GM23338 (cell line): ENCODE measurements at regions not wholly inside any gene's neighbourhood (a gene's known extent, or its start where the extent isn't known, plus 50 kb on each side); places are given as distances from the start of the nearest gene placed in this dataset.

Source experiments
- ATAC-seq: fragments of 200-7000 bp; cut with Tn5 transposase; 3 replicates; pipeline ENCODE4 v1.9.1; 2020
- DNase-seq: peaks from one replicate; pipeline ENCODE4 v3.0.0-alpha.2; 2015; ENCODE audit warnings: low spot score
- H2AFZ ChIP-seq: fragments of 200-600 bp; sonication (generic); 2 replicates; pipeline ENCODE4 v1.8.0; 2016; ENCODE audit warnings: antibody characterized with exemption, mild to moderate bottlenecking, moderate library complexity
- H3F3A ChIP-seq: fragments of 200-600 bp; sonication (generic); replicated peaks from 2 replicates; pipeline ENCODE4 v1.8.0; 2017; ENCODE audit warnings: antibody characterized with exemption, mixed run types, low read depth
- H3K27ac ChIP-seq: fragments of 200-600 bp; sonication (generic); 2 replicates; pipeline ENCODE4 v1.6.1; 2016; ENCODE audit warnings: low read depth
- H3K27me3 ChIP-seq: fragments of 200-600 bp; sonication (generic); 2 replicates; pipeline ENCODE4 v1.8.0; 2016; ENCODE audit warnings: mild to moderate bottlenecking, mixed run types, moderate library complexity; ENCODE audit not compliant: insufficient read depth
- H3K36me3 ChIP-seq: fragments of 200-600 bp; sonication (generic); 2 replicates; pipeline ENCODE4 v1.8.0; 2016; ENCODE audit warnings: mild to moderate bottlenecking; ENCODE audit not compliant: insufficient read depth
- H3K4me1 ChIP-seq: fragments of 200-600 bp; sonication (generic); 2 replicates; pipeline ENCODE4 v1.8.0; 2016; ENCODE audit warnings: mild to moderate bottlenecking, moderate library complexity; ENCODE audit not compliant: insufficient read depth
- H3K4me2 ChIP-seq: fragments of 200-600 bp; sonication (generic); 2 replicates; pipeline ENCODE4 v1.7.1; 2017; ENCODE audit warnings: mixed run types
- H3K4me3 ChIP-seq: fragments of 200-600 bp; sonication (generic); 2 replicates; pipeline ENCODE4 v1.6.1; 2016; ENCODE audit warnings: mixed run types
- H3K79me2 ChIP-seq: fragments of 200-600 bp; sonication (generic); replicated peaks from 2 replicates; pipeline ENCODE4 v1.8.0; 2017; ENCODE audit warnings: mild to moderate bottlenecking; ENCODE audit not compliant: insufficient read depth
- H3K9me2 ChIP-seq: fragments of 200-600 bp; sonication (generic); 2 replicates; pipeline ENCODE4 v1.8.0; 2017; ENCODE audit not compliant: insufficient read depth
- H4K20me1 ChIP-seq: fragments of 200-600 bp; sonication (generic); replicated peaks from 2 replicates; pipeline ENCODE4 v1.8.0; 2017; ENCODE audit warnings: mild to moderate bottlenecking; ENCODE audit not compliant: insufficient read depth
- H3K27ac Mint-ChIP-seq: 2 replicates; pipeline ENCODE4 v1.8.0; 2020; ENCODE audit warnings: inconsistent platforms, mild to moderate bottlenecking, moderate library complexity, mixed read lengths
- H3K27me3 Mint-ChIP-seq: 3 replicates; pipeline ENCODE4 v1.8.0; 2022; ENCODE audit warnings: low read depth, mild to moderate bottlenecking, moderate library complexity, mixed read lengths, inconsistent platforms; ENCODE audit not compliant: insufficient read depth, poor library complexity
- H3K36me3 Mint-ChIP-seq: 3 replicates; pipeline ENCODE4 v1.8.0; 2021; ENCODE audit warnings: low read depth, mild to moderate bottlenecking, inconsistent platforms, moderate library complexity, mixed read lengths
- H3K4me1 Mint-ChIP-seq: 3 replicates; pipeline ENCODE4 v1.8.0; 2020; ENCODE audit warnings: mild to moderate bottlenecking, inconsistent platforms, mixed read lengths
- H3K4me3 Mint-ChIP-seq: 3 replicates; pipeline ENCODE4 v1.8.0; 2021; ENCODE audit warnings: moderate library complexity, mild to moderate bottlenecking, inconsistent platforms, mixed read lengths
- H3K9me3 Mint-ChIP-seq: 3 replicates; pipeline ENCODE4 v1.8.0; 2020; ENCODE audit warnings: moderate library complexity, mild to moderate bottlenecking, inconsistent platforms, mixed read lengths
- CREB1 ChIP-seq: fragments of 250-450 bp; sonication (Bioruptor Pico); IDR thresholded peaks from 2 replicates; pipeline ENCODE4 v1.5.0; 2020; ENCODE audit warnings: low read depth, mild to moderate bottlenecking, moderate library complexity
- EZH2 ChIP-seq: fragments of 200-600 bp; sonication (generic); IDR thresholded peaks from one replicate; pipeline ENCODE4 v1.8.0; 2017; ENCODE audit warnings: antibody characterized with exemption, mild to moderate bottlenecking, low read depth; ENCODE audit not compliant: unreplicated experiment
- EZH2phosphoT487 ChIP-seq: fragments of 200-600 bp; sonication (generic); IDR thresholded peaks from one replicate; pipeline ENCODE4 v1.8.1; 2018; ENCODE audit warnings: antibody characterized with exemption; ENCODE audit not compliant: unreplicated experiment
- NANOG ChIP-seq: IDR thresholded peaks from 2 replicates; pipeline ENCODE4 v1.6.1; 2016; ENCODE audit warnings: antibody characterized with exemption, borderline replicate concordance
- POLR2AphosphoS5 ChIP-seq: IDR thresholded peaks from 2 replicates; pipeline ENCODE4 v1.6.1; 2016; ENCODE audit warnings: antibody characterized with exemption, low read depth
- ZNF114 ChIP-seq: fragments of 250-450 bp; sonication (Bioruptor Pico); IDR thresholded peaks from 2 replicates; pipeline ENCODE4 v1.5.0; 2020; ENCODE audit warnings: mild to moderate bottlenecking, moderate library complexity
- TF ChIP-seq, protein P1 (sequence below), 2 experiments: fragments of 200-600 bp in 1 of 2; sonication (generic) in 1 of 2; conservative IDR thresholded peaks; 2 replicates each; pipeline versions ENCODE4 v1.5.1 to v1.6.1; 2016 to 2017; ENCODE audit warnings: antibody characterized with exemption in 2 of 2, low read depth in 2 of 2, mild to moderate bottlenecking in 2 of 2, moderate library complexity in 1 of 2
- TF ChIP-seq, protein P2 (sequence below): IDR thresholded peaks from 2 replicates; pipeline ENCODE4 v1.6.1; 2016; ENCODE audit warnings: antibody characterized with exemption

DNA sequence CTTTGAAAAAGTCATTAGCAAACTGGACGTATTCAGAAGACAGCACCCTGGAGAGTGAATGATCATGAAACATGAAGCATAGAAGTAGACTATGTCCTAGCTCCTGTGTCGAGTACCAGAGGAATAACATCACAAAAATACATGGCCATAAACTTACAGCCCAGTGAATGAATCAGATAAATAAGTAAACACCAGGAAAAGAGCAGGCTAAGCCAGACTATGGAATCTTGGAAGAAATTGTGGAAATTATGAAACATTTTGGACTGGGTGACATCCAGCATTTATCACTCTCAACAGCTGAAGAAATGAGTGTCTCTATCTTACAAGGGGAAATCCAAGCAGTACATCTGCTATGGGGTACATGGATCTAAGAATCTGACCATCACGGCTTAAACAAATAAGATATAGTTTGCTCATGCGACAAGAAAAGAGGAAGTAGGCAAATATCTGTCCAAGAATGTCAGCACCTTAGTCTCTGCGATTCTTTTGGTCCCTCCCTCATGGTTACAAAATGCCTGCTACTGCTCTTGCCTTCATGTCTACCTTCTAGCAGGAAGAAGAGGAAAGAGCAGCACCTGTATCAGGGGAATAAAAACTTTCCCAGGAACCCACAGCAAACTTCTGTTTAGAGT is 481.5 kb downstream of the BCOR start:
- Mint-ChIP-seq H3K4me3 (no peak overlapping the region), H3K36me3 (peaks cover 12% of the 10 kb centered on the region), H3K4me1 (peaks cover 32% of the 10 kb centered on the region), H3K27ac (no peak overlapping the region), H3K9me3 (peaks cover 9% of the 10 kb centered on the region; the same call in 2 of the 3 replicates), H3K27me3 (peaks cover 13% of the 10 kb centered on the region)
- peaks cover 13% of the 10 kb centered on the region; the same call in 1 of the 2 replicates for H3K4me1 ChIP-seq
- no peak overlapping the region for H2AFZ ChIP-seq
- no peak overlapping the region for H3K4me2 ChIP-seq
- no peak overlapping the region for H3K4me3 ChIP-seq
- no peaks in the 10 kb centered on the region for H3F3A ChIP-seq
- H4K20me1 ChIP-seq = no peaks in the 10 kb centered on the region
- no peak for TF ChIP-seq CREB1 (CRISPR knock-in tag)
- no peak for TF ChIP-seq ZNF114 (CRISPR knock-in tag)
- TF ChIP-seq POLR2AphosphoS5 = no peak
- no peak for TF ChIP-seq EZH2
- no peaks in the 10 kb centered on the region for H3K9me2 ChIP-seq
- ATAC-seq = no peak
- no peaks in the 10 kb centered on the region for H3K27me3 ChIP-seq
- DNase-seq = no peak
- H3K27ac ChIP-seq = no peak overlapping the region
- no peaks in the 10 kb centered on the region for H3K79me2 ChIP-seq
- H3K36me3 ChIP-seq = no peaks in the 10 kb centered on the region

DNA sequence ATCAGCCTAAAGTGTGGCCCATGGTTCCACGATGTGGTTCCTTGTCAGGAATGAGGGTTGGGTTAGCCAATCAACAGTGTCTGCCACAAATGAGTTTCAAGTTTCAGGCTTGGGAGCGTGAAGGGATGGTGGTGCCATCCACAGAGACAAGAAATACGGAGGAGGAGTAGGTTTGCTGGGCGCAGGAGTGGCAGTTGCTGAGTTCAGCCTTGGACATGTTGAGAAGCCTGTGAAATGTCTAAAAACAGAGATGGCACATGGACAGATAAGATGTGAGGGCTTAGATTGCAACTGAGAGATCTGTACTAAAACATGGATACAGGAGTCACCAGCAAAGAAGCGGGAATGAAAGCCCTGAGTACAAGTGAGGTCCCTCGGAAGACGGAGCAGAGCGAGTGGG is 481.0 kb downstream of the BCOR start:
- no peak overlapping the region for H3K4me3 ChIP-seq
- no peaks in the 10 kb centered on the region for H4K20me1 ChIP-seq
- H2AFZ ChIP-seq = no peak overlapping the region
- H3F3A ChIP-seq = no peaks in the 10 kb centered on the region
- H3K4me1 Mint-ChIP-seq = peaks cover 27% of the 10 kb centered on the region
- H3K79me2 ChIP-seq = no peaks in the 10 kb centered on the region
- no peak overlapping the region for H3K4me3 Mint-ChIP-seq
- H3K27me3 Mint-ChIP-seq = peaks cover 13% of the 10 kb centered on the region
- no peaks in the 10 kb centered on the region for H3K36me3 ChIP-seq
- no peaks in the 10 kb centered on the region for H3K27me3 ChIP-seq
- no peak overlapping the region for H3K27ac ChIP-seq
- no peak overlapping the region for H3K4me2 ChIP-seq
- peaks cover 14% of the 10 kb centered on the region for H3K9me3 Mint-ChIP-seq
- no peak for DNase-seq
- no peak overlapping the region for H3K27ac Mint-ChIP-seq
- peaks cover 13% of the 10 kb centered on the region; the same call in 1 of the 2 replicates for H3K4me1 ChIP-seq
- TF ChIP-seq CREB1 (CRISPR knock-in tag) (no peak), EZH2 (no peak), ZNF114 (CRISPR knock-in tag) (no peak), EZH2phosphoT487 (no peak), NANOG (no peak)
- TF ChIP-seq, protein P1, sequence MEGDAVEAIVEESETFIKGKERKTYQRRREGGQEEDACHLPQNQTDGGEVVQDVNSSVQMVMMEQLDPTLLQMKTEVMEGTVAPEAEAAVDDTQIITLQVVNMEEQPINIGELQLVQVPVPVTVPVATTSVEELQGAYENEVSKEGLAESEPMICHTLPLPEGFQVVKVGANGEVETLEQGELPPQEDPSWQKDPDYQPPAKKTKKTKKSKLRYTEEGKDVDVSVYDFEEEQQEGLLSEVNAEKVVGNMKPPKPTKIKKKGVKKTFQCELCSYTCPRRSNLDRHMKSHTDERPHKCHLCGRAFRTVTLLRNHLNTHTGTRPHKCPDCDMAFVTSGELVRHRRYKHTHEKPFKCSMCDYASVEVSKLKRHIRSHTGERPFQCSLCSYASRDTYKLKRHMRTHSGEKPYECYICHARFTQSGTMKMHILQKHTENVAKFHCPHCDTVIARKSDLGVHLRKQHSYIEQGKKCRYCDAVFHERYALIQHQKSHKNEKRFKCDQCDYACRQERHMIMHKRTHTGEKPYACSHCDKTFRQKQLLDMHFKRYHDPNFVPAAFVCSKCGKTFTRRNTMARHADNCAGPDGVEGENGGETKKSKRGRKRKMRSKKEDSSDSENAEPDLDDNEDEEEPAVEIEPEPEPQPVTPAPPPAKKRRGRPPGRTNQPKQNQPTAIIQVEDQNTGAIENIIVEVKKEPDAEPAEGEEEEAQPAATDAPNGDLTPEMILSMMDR (conservative IDR thresholded peaks at IDR 0.05; ENCODE audit: low read depth in 2 of 2) = no peak
- TF ChIP-seq, protein P2, sequence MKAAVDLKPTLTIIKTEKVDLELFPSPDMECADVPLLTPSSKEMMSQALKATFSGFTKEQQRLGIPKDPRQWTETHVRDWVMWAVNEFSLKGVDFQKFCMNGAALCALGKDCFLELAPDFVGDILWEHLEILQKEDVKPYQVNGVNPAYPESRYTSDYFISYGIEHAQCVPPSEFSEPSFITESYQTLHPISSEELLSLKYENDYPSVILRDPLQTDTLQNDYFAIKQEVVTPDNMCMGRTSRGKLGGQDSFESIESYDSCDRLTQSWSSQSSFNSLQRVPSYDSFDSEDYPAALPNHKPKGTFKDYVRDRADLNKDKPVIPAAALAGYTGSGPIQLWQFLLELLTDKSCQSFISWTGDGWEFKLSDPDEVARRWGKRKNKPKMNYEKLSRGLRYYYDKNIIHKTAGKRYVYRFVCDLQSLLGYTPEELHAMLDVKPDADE = no peak
- peaks cover 16% of the 10 kb centered on the region for H3K36me3 Mint-ChIP-seq
- no peaks in the 10 kb centered on the region for H3K9me2 ChIP-seq
- no peak for ATAC-seq
